GM21360 (cell line): ENCODE measurements at regions not wholly inside any gene's neighbourhood (a gene's known extent, or its start where the extent isn't known, plus 50 kb on each side); places are given as distances from the start of the nearest gene placed in this dataset.
"Not testable (repeated sequence)": the region's sequence is repeated elsewhere in the genome, so short reads cannot be mapped to it uniquely, and the experiment has no call there.

ENCODE experiments used
- ATAC-seq: cut with Tn5 transposase; IDR thresholded peaks from one replicate; pipeline ENCODE4 v1.9.1; 2021; ENCODE audit warnings: mild to moderate bottlenecking, moderate library complexity; ENCODE audit not compliant: unreplicated experiment

- no peak for ATAC-seq
Observed at GRCh38 chr16:86948046-86948445, 369.1 kb downstream of the C16orf95 start.

GRCh38 chr16:86949116-86949515 is 368.1 kb downstream of the C16orf95 start:
- ATAC-seq, result no peak

GRCh38 chr16:86949630-86950029 is 367.6 kb downstream of the C16orf95 start:
- no peak for ATAC-seq

- ATAC-seq, result no peak
Observed at GRCh38 chr16:86951041-86951822, 366.0 kb downstream of the C16orf95 start.

GRCh38 chr16:86951831-86952598 is 365.2 kb downstream of the C16orf95 start:
- ATAC-seq, result no peak

GRCh38 chr16:86952769-86953168 is 364.4 kb downstream of the C16orf95 start:
- ATAC-seq, result no peak

- ATAC-seq, result no peak
Observed at GRCh38 chr16:86953631-86954391, 363.4 kb downstream of the C16orf95 start.

- no peak for ATAC-seq
Observed at GRCh38 chr16:86955136-86955855, 361.9 kb downstream of the C16orf95 start.

- ATAC-seq, result no peak
Observed at GRCh38 chr16:86956437-86956836, 360.8 kb downstream of the C16orf95 start.

GRCh38 chr16:86957662-86958198 is 359.5 kb downstream of the C16orf95 start:
- not testable (repeated sequence) for ATAC-seq

GRCh38 chr16:86958423-86958822 is 358.8 kb downstream of the C16orf95 start:
- no peak for ATAC-seq

GRCh38 chr16:86959091-86959651 is 358.0 kb downstream of the C16orf95 start:
- ATAC-seq, result no peak

- no peak for ATAC-seq
Observed at GRCh38 chr16:86959729-86960128, 357.5 kb downstream of the C16orf95 start.

- no peak for ATAC-seq
Observed at GRCh38 chr16:86960266-86960665, 356.9 kb downstream of the C16orf95 start.

- ATAC-seq, result no peak
Observed at GRCh38 chr16:86961171-86961601, 356.0 kb downstream of the C16orf95 start.

GRCh38 chr16:86962259-86962658 is 354.9 kb downstream of the C16orf95 start:
- no peak for ATAC-seq

GRCh38 chr16:86962913-86963312 is 354.3 kb downstream of the C16orf95 start:
- ATAC-seq, result no peak

- ATAC-seq, result no peak
Observed at GRCh38 chr16:86963600-86964575, 353.3 kb downstream of the C16orf95 start.

GRCh38 chr16:86964796-86965241 is 352.4 kb downstream of the C16orf95 start:
- no peak for ATAC-seq
